ENCODE measurements at regions not wholly inside any gene's neighbourhood (a gene's known extent, or its start where the extent isn't known, plus 50 kb on each side); places are given as distances from the start of the nearest gene placed in this dataset.

DNA sequence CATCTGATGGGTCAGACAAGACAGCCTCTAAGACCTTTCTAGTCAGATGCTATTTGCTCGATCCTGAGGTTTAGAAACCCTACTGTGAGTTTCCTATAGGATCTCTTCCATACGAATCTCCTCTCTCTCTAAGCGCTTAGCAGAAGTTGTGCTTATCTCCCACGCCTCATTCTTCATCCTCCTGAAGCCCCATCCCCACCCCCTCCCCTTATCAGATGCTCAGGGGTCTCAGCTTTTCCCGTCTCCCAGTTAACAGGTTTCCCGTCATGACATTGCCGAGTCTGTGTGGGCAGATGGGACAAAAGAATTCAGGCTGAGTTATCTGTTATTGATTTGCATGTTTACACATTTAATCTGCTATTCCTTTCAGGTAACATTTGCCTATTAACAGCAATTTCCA lies 99.0 kb upstream of the PIRT start:
- TF ChIP-seq, protein P1, sequence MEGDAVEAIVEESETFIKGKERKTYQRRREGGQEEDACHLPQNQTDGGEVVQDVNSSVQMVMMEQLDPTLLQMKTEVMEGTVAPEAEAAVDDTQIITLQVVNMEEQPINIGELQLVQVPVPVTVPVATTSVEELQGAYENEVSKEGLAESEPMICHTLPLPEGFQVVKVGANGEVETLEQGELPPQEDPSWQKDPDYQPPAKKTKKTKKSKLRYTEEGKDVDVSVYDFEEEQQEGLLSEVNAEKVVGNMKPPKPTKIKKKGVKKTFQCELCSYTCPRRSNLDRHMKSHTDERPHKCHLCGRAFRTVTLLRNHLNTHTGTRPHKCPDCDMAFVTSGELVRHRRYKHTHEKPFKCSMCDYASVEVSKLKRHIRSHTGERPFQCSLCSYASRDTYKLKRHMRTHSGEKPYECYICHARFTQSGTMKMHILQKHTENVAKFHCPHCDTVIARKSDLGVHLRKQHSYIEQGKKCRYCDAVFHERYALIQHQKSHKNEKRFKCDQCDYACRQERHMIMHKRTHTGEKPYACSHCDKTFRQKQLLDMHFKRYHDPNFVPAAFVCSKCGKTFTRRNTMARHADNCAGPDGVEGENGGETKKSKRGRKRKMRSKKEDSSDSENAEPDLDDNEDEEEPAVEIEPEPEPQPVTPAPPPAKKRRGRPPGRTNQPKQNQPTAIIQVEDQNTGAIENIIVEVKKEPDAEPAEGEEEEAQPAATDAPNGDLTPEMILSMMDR (IDR thresholded peaks at IDR 0.05; ENCODE audit: low read depth, low read length) = no peak
- TF ChIP-seq EZH2phosphoT487 (IDR thresholded peaks at IDR 0.05; ENCODE audit: low read depth) = no peak

All from OCI-LY3 (cell line).